GM12874 (cell line): ENCODE measurements at regions not wholly inside any gene's neighbourhood (a gene's known extent, or its start where the extent isn't known, plus 50 kb on each side); places are given as distances from the start of the nearest gene placed in this dataset.

Experiments used
- TF ChIP-seq, protein P1 (sequence below): IDR thresholded peaks from 2 replicates; pipeline ENCODE4 v1.5.1; 2011; ENCODE audit warnings: low read depth, mild to moderate bottlenecking, control low read depth, low read length, moderate library complexity; ENCODE audit not compliant: insufficient read depth

DNA sequence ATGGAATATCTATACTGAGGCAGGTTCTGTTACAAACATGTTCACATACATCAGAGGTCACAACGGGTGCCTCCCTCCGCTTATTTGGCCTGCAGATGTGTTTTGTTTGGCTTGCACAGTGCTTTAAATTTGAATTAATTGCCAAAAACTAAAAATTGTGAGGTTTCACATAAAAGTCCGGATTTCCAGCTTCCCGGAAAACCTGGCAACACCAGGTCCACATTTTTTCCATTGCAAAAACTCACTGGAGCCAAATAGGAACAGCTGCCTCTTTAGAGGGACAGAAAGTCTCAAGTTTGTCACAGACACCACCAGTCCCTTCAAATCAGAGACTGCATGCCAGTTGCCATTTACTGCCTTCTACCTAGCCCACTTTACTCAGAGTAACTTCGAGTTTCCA lies 205.9 kb upstream of the MDFIC2 start:
- TF ChIP-seq, protein P1, sequence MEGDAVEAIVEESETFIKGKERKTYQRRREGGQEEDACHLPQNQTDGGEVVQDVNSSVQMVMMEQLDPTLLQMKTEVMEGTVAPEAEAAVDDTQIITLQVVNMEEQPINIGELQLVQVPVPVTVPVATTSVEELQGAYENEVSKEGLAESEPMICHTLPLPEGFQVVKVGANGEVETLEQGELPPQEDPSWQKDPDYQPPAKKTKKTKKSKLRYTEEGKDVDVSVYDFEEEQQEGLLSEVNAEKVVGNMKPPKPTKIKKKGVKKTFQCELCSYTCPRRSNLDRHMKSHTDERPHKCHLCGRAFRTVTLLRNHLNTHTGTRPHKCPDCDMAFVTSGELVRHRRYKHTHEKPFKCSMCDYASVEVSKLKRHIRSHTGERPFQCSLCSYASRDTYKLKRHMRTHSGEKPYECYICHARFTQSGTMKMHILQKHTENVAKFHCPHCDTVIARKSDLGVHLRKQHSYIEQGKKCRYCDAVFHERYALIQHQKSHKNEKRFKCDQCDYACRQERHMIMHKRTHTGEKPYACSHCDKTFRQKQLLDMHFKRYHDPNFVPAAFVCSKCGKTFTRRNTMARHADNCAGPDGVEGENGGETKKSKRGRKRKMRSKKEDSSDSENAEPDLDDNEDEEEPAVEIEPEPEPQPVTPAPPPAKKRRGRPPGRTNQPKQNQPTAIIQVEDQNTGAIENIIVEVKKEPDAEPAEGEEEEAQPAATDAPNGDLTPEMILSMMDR: no peak

DNA sequence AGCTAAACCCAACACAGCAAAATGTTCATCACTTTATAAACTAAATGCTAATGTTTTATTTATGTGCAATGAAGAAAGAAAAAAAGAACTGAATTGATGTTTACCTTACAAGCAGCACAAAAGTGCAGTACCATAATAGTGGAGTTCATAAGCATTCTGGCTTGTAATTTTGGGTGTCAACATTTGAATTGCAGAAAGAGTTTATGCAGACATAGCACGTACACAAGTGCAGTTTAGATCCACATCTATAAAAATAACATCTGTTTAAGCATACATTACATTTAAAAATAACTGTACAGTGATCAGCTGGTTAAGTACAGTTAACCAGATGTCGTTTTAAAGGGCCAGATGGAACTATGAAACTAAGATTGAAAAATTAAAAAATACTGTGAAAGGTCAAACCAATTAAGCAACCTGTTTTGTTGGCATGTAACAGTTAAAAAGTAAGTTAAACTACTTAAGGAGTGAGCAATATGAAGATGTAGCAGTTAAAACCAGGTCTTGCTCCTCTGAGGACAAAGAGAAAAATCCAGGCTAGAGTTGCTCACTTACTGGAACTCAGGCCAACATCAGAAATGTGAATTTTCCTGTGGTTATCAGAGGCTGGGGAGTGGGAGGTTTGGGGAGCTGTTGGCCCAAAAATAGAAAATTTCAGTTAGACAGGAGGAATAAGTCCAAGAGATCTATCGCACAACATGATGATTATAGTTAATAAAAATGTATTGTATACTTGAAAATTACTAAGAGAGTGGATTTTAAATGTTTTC lies 204.9 kb upstream of the MDFIC2 start:
- TF ChIP-seq, protein P1: no peak

- TF ChIP-seq, protein P1: no peak
Observed at GRCh38 chr3:70516076-70516475, 203.6 kb upstream of the MDFIC2 start.

DNA sequence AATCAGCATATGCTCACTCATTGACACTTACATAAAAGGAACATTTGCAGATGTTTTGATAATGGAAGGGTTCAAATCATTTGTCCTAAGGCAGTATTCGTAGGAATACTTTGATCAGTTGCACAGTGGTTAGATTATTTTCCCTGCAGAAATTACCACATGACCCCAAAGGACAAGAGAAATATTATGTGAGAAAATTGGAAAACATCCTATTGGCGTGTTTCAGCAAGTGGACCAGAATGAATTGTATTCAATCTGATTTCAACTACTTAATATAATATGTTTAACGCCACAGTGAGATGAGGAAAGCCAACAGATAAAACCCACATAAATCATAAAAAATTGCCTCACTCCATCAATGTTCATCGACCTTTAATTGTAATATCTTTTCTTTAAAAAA lies 195.0 kb upstream of the MDFIC2 start:
- TF ChIP-seq, protein P1: no peak

- TF ChIP-seq, protein P1: no peak
Observed at GRCh38 chr3:70506775-70507174, 194.3 kb upstream of the MDFIC2 start.

GRCh38 chr3:70501561-70501960 lies 189.1 kb upstream of the MDFIC2 start:
- TF ChIP-seq, protein P1: no peak

DNA sequence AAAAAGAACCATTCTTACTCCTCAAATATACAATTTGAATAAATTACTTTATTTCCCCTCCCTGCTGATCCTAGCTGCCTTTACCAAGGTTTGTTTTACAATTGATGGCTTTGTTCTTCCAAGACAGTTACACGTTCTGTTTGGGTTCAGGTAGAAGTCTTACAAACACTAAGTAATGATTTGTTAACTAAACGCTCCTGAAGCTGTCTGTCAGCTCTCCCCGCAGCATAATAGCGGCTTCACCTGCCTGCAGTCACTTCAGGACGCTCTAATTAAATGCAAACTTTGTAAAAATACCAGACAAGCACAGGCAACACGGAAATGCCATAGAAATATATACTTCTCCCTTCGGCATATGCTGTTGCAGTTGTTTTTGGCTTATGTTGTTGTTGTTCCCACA lies 176.4 kb upstream of the MDFIC2 start:
- TF ChIP-seq, protein P1: no peak

GRCh38 chr3:70488131-70488530 lies 175.7 kb upstream of the MDFIC2 start:
- TF ChIP-seq, protein P1: no peak
